Gastrocnemius medialis (tissue), 4 donors: ENCODE measurements at regions not wholly inside any gene's neighbourhood (a gene's known extent, or its start where the extent isn't known, plus 50 kb on each side); places are given as distances from the start of the nearest gene placed in this dataset.

Experiments
- ATAC-seq, 2 donors: fragments of 150-250 bp; one replicate each; pipeline ENCODE4 v1.9.1; 2016
- DNase-seq, 2 donors: peaks; one replicate each; pipeline ENCODE4 v3.0.0-alpha.2; 2019
- H3K27ac ChIP-seq, 4 donors: fragments of 200-600 bp; sonication (generic); 1 replicate in 1 of 4; 2 replicates in 3 of 4; pipeline ENCODE4 v1.5.1; 2016 to 2018; ENCODE audit warnings: mild to moderate bottlenecking in 2 of 4, moderate library complexity in 1 of 4
- H3K27me3 ChIP-seq, 3 donors: fragments of 200-600 bp; sonication (generic) in 2 of 3; 1 replicate in 1 of 3; 2 replicates in 2 of 3; pipeline versions ENCODE4 v1.5.1 to v1.6.0; 2016 to 2019; ENCODE audit warnings: mild to moderate bottlenecking in 1 of 3, moderate library complexity in 1 of 3
- H3K36me3 ChIP-seq, 2 donors: fragments of 200-600 bp; sonication (generic) in 1 of 2; one replicate each; pipeline ENCODE4 v1.5.1; 2017 to 2018
- H3K4me1 ChIP-seq, 2 donors: fragments of 200-600 bp; sonication (generic) in 1 of 2; one replicate each; pipeline ENCODE4 v1.5.1; 2016 to 2017; ENCODE audit warnings: mild to moderate bottlenecking in 2 of 2
- H3K4me3 ChIP-seq, 4 donors: fragments of 200-600 bp; sonication (generic) in 3 of 4; 1 replicate in 1 of 4; 2 replicates in 3 of 4; pipeline ENCODE4 v1.5.1; 2016 to 2019; ENCODE audit warnings: mild to moderate bottlenecking in 2 of 4
- H3K9me3 ChIP-seq, 3 donors: fragments of 200-600 bp; sonication (generic) in 2 of 3; 1 replicate in 1 of 3; 2 replicates in 2 of 3; pipeline ENCODE4 v1.5.1; 2016 to 2019
- POLR2A ChIP-seq, 2 donors: fragments of 450-650 bp; IDR thresholded peaks; one replicate each; pipeline ENCODE4 v1.6.1; 2017; ENCODE audit warnings: antibody characterized with exemption in 2 of 2, mild to moderate bottlenecking in 2 of 2, moderate library complexity in 2 of 2
- in situ Hi-C, 4 donors: fragments of 200-750 bp; cut with MboI; loops; one replicate each; pipeline versions ENCODE4 v1.15.0 to v1.8.0; 2017; ENCODE audit warnings: low sequenced_read_pairs in 4 of 4
- intact Hi-C: fragments of 100-400 bp; cut with DNase I; formaldehyde crosslinking; loops from one replicate; pipeline ENCODE4 v1.15.1; 2023; ENCODE audit warnings: low total_unique reads
- TF ChIP-seq, protein P1 (sequence below), 5 experiments: fragments of 450-650 bp in 3 of 5; fragments of 200-600 bp in 2 of 5; sonication (generic) in 2 of 5; IDR thresholded peaks in 4 of 5; conservative IDR thresholded peaks in 1 of 5; 1 replicate in 4 of 5; 2 replicates in 1 of 5; pipeline ENCODE4 v1.5.1; 2016 to 2019; ENCODE audit warnings: antibody characterized with exemption in 5 of 5, mild to moderate bottlenecking in 3 of 5, moderate library complexity in 3 of 5

GRCh38 chr2:60118061-60118460 lies 435.4 kb downstream of the BCL11A start:
- no peaks in the 10 kb centered on the region for H3K9me3 ChIP-seq
- intact Hi-C loops = no loop called here
- no peak overlapping the region for H3K27ac ChIP-seq
- no peak overlapping the region for H3K4me3 ChIP-seq
- no peaks in the 10 kb centered on the region for H3K36me3 ChIP-seq
- ATAC-seq (no peak), DNase-seq (no peak)
- no peak for TF ChIP-seq POLR2A (IDR thresholded peaks at IDR 0.05)
- TF ChIP-seq, protein P1, sequence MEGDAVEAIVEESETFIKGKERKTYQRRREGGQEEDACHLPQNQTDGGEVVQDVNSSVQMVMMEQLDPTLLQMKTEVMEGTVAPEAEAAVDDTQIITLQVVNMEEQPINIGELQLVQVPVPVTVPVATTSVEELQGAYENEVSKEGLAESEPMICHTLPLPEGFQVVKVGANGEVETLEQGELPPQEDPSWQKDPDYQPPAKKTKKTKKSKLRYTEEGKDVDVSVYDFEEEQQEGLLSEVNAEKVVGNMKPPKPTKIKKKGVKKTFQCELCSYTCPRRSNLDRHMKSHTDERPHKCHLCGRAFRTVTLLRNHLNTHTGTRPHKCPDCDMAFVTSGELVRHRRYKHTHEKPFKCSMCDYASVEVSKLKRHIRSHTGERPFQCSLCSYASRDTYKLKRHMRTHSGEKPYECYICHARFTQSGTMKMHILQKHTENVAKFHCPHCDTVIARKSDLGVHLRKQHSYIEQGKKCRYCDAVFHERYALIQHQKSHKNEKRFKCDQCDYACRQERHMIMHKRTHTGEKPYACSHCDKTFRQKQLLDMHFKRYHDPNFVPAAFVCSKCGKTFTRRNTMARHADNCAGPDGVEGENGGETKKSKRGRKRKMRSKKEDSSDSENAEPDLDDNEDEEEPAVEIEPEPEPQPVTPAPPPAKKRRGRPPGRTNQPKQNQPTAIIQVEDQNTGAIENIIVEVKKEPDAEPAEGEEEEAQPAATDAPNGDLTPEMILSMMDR (IDR thresholded peaks at IDR 0.05 in 4 of 5, conservative IDR thresholded peaks at IDR 0.05 in 1 of 5) = no peak
- in situ Hi-C loops = no loop called here
- no peaks in the 10 kb centered on the region for H3K4me1 ChIP-seq
- H3K27me3 ChIP-seq = no peaks in the 10 kb centered on the region

GRCh38 chr2:60116161-60116875 lies 437.1 kb downstream of the BCL11A start:
- in situ Hi-C loops = no loop called here
- no peaks in the 10 kb centered on the region for H3K36me3 ChIP-seq
- H3K4me1 ChIP-seq = no peaks in the 10 kb centered on the region
- no peaks in the 10 kb centered on the region for H3K9me3 ChIP-seq
- TF ChIP-seq, protein P1 (IDR thresholded peaks at IDR 0.05 in 4 of 5, conservative IDR thresholded peaks at IDR 0.05 in 1 of 5) = no peak
- no peak for TF ChIP-seq POLR2A (IDR thresholded peaks at IDR 0.05)
- no peak overlapping the region for H3K4me3 ChIP-seq
- no peak for ATAC-seq
- no peak for DNase-seq
- H3K27me3 ChIP-seq = no peaks in the 10 kb centered on the region
- H3K27ac ChIP-seq = no peak overlapping the region
- intact Hi-C loops = no loop called here

DNA sequence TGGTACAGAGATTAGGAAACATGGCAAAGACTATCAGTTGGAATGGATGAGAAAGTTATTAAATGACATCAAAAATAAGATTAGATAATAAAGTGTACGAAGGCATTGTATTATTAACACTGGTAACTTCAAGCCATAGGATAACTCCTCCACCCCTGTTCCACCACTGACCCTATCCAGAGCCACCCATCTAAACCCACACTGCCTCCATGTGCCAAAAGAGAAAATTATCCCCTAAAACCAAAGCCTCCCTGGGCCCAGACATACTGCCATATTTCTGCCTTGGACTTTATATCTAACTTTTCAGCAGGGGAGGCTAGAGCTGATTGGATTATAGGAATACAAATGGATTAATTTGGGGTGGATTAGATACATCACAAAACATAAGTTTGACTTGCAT lies 443.7 kb downstream of the BCL11A start:
- DNase-seq = no peak
- no peak for ATAC-seq

GRCh38 chr2:60106836-60107529 lies 446.5 kb downstream of the BCL11A start:
- intact Hi-C loops = no loop called here

More for the DNA sequence above, 443.7 kb downstream of the BCL11A start:
- H3K4me1 ChIP-seq = peaks cover 0 to 5% of the 10 kb centered on the region in 2 donors
- in situ Hi-C loops (no loop called here), intact Hi-C loops (no loop called here)
- H3K27me3 ChIP-seq = no peaks in the 10 kb centered on the region
- H3K27ac ChIP-seq = no peak overlapping the region
- no peak for TF ChIP-seq POLR2A (IDR thresholded peaks at IDR 0.05)
- TF ChIP-seq, protein P1 (IDR thresholded peaks at IDR 0.05 in 4 of 5, conservative IDR thresholded peaks at IDR 0.05 in 1 of 5) = no peak
- no peaks in the 10 kb centered on the region for H3K9me3 ChIP-seq
- H3K36me3 ChIP-seq = no peaks in the 10 kb centered on the region
- H3K4me3 ChIP-seq = no peak overlapping the region

More at GRCh38 chr2:60106836-60107529, 446.5 kb downstream of the BCL11A start:
- no peak for DNase-seq
- peak overlapping the region in 1 of 4 donors; percentile 62 for H3K27ac ChIP-seq
- TF ChIP-seq, protein P1 (IDR thresholded peaks at IDR 0.05 in 4 of 5, conservative IDR thresholded peaks at IDR 0.05 in 1 of 5) = no peak
- no peak for TF ChIP-seq POLR2A (IDR thresholded peaks at IDR 0.05)
- H3K27me3 ChIP-seq = no peaks in the 10 kb centered on the region
- H3K9me3 ChIP-seq = no peaks in the 10 kb centered on the region
- peaks cover 0 to 5% of the 10 kb centered on the region in 2 donors for H3K4me1 ChIP-seq
- in situ Hi-C loops = no loop called here
- peak in 1 of 2 donors; percentile 72 for ATAC-seq
- H3K4me3 ChIP-seq = no peak overlapping the region
- H3K36me3 ChIP-seq = no peaks in the 10 kb centered on the region
